GM12878 (cell line): ENCODE measurements at regions not wholly inside any gene's neighbourhood (a gene's known extent, or its start where the extent isn't known, plus 50 kb on each side); places are given as distances from the start of the nearest gene placed in this dataset.

Experiments used
- ATAC-seq: fragments of 200-7000 bp; cut with Tn5 transposase; 3 replicates; pipeline ENCODE4 v1.9.1; 2020; ENCODE audit warnings: mild to moderate bottlenecking, moderate library complexity
- BruUV-seq: library from RNA; stranded (reverse); fragments of 400-500 nt; replicated peaks from 2 replicates; lab custom pipeline; 2021; lab: Mats Ljungman, UMichigan
- CTCF ChIA-PET: fragments of 300-600 bp; sonication (Branson Sonifier 250); formaldehyde crosslinking; extraction: SDS; loops from one replicate; lab custom pipeline; 2021; ENCODE audit warnings: inconsistent platforms; lab: Yijun Ruan, JAX
- POLR2A ChIA-PET: fragments of 350-600 bp; formaldehyde crosslinking; extraction: SDS; loops from one replicate; lab custom pipeline; 2021; ENCODE audit warnings: inconsistent platforms; lab: Charles Lee
- RAD21 ChIA-PET: fragments of 300-600 bp; sonication (Branson Sonifier 250); formaldehyde crosslinking; loops from one replicate; lab custom pipeline; 2023; ENCODE audit warnings: antibody characterized with exemption; ENCODE audit not compliant: unreplicated experiment; lab: Charles Lee
- SMC1A ChIA-PET: fragments of 300-600 bp; sonication (Branson Sonifier 250); formaldehyde crosslinking; loops from one replicate; lab custom pipeline; 2023; ENCODE audit not compliant: unreplicated experiment, uncharacterized antibody; lab: Charles Lee
- DNase-seq: peaks from one replicate; pipeline ENCODE4 v3.0.0-alpha.2; 2011; ENCODE audit warnings: low read depth, low spot score
- FAIRE-seq: peaks from 3 replicates; lab custom pipeline; 2011; peaks lifted over from hg19 to GRCh38; lab: Jason Lieb, UNC
- H2AFZ ChIP-seq: 2 replicates; pipeline ENCODE4 v1.6.0; 2011; ENCODE audit warnings: low read depth, low read length, control low read depth; ENCODE audit not compliant: control insufficient read depth
- H3K27ac ChIP-seq: 2 replicates; pipeline ENCODE4 v1.5.1; 2011; ENCODE audit warnings: control low read depth; ENCODE audit not compliant: control insufficient read depth, insufficient read depth
- H3K27me3 ChIP-seq, 2 experiments: replicated peaks in 1 of 2; 2 replicates each; pipeline versions ENCODE4 v1.6.0 to v1.6.1; 2011; ENCODE audit warnings: low read length in 1 of 2; ENCODE audit not compliant: control insufficient read depth in 2 of 2, insufficient read depth in 2 of 2
- H3K36me3 ChIP-seq, 2 experiments: 2 replicates each; pipeline ENCODE4 v1.5.1; 2011; ENCODE audit warnings: low read length in 1 of 2; ENCODE audit not compliant: control insufficient read depth in 2 of 2, insufficient read depth in 2 of 2
- H3K4me1 ChIP-seq: 2 replicates; pipeline ENCODE4 v1.6.1; 2011; ENCODE audit warnings: mild to moderate bottlenecking, low read length, moderate library complexity, mixed read lengths; ENCODE audit not compliant: control insufficient read depth, insufficient read depth
- H3K4me2 ChIP-seq: 2 replicates; pipeline ENCODE4 v1.6.0; 2011; ENCODE audit warnings: control low read depth; ENCODE audit not compliant: control insufficient read depth, insufficient read depth
- H3K4me3 ChIP-seq: fragments of 200-600 bp; sonication (generic); 2 replicates; pipeline ENCODE4 v1.5.1; 2016
- H3K79me2 ChIP-seq: 2 replicates; pipeline ENCODE4 v1.6.0; 2011; ENCODE audit warnings: low read length; ENCODE audit not compliant: control insufficient read depth, insufficient read depth
- H3K9ac ChIP-seq: 2 replicates; pipeline ENCODE4 v1.8.0; 2011; ENCODE audit warnings: low read length, control low read depth, mixed read lengths; ENCODE audit not compliant: control insufficient read depth, insufficient read depth
- H3K9me3 ChIP-seq: replicated peaks from 3 replicates; pipeline ENCODE4 v1.5.1; 2011; ENCODE audit warnings: mild to moderate bottlenecking, low read length; ENCODE audit not compliant: control insufficient read depth, insufficient read depth
- H4K20me1 ChIP-seq: 2 replicates; pipeline ENCODE4 v1.6.0; 2011; ENCODE audit not compliant: control insufficient read depth, insufficient read depth
- BACH1 ChIP-seq: fragments of 450-650 bp; IDR thresholded peaks from 2 replicates; pipeline ENCODE4 v1.6.1; 2017; ENCODE audit warnings: mild to moderate bottlenecking, borderline replicate concordance
- CUX1 ChIP-seq: IDR thresholded peaks from 2 replicates; pipeline ENCODE4 v1.6.1; 2012; ENCODE audit warnings: improper control_type of control experiment, low read depth, low read length; ENCODE audit not compliant: insufficient replicate concordance
- NFIC ChIP-seq: IDR thresholded peaks from 2 replicates; pipeline ENCODE4 v1.6.1; 2012; ENCODE audit warnings: low read depth, mild to moderate bottlenecking, inconsistent platforms, low read length, moderate library complexity
- NR2C2 ChIP-seq: IDR thresholded peaks from 2 replicates; pipeline ENCODE4 v1.6.1; 2011; ENCODE audit warnings: borderline replicate concordance, low read depth; ENCODE audit not compliant: control insufficient read depth, insufficient read length
- NRF1 ChIP-seq: conservative IDR thresholded peaks from 2 replicates; pipeline ENCODE4 v1.6.1; 2011; ENCODE audit warnings: mild to moderate bottlenecking, low read depth, low read length, improper control_type of control experiment
- PRDM15 ChIP-seq: fragments of 450-650 bp; formaldehyde crosslinking; IDR thresholded peaks from 2 replicates; pipeline ENCODE4 v1.4.0; 2020; ENCODE audit warnings: mild to moderate bottlenecking, moderate library complexity
- SUZ12 ChIP-seq: fragments of 200-600 bp; sonication (generic); IDR thresholded peaks from one replicate; pipeline ENCODE4 v1.6.1; 2018; ENCODE audit warnings: antibody characterized with exemption, mild to moderate bottlenecking; ENCODE audit not compliant: unreplicated experiment
- WRNIP1 ChIP-seq: IDR thresholded peaks from 2 replicates; pipeline ENCODE4 v1.6.1; 2011; ENCODE audit warnings: low read depth, low read length, improper control_type of control experiment, borderline replicate concordance
- WGBS: methylation state at CpG from one replicate; pipeline ENCODE4 v1.1.6; 2016; ENCODE audit warnings: low lambda C conversion rate; ENCODE audit not compliant: insufficient replicate concordance, insufficient coverage; ENCODE audit errors: missing lambda C conversion rate; 5-methylcytosine and 5-hydroxymethylcytosine counted together
- in situ Hi-C: fragments of 300-500 bp; cut with MboI; formaldehyde crosslinking; loops from 9 replicates; pipeline ENCODE4 v1.14.3; 2018; ENCODE audit warnings: mixed read lengths
- intact Hi-C: fragments of 100-400 bp; cut with micrococcal nuclease; formaldehyde crosslinking; loops from one replicate; pipeline ENCODE4 v1.14.2; 2022; ENCODE audit not compliant: unreplicated experiment

GRCh38 chr5:120134944-120135343, 329.2 kb upstream of the PRR16 start:
- ChIA-PET CTCF (interaction anchor here (0.7 kb wide), 1 partner anchor 121 kb away, joined by 3 read pairs; no protein-coding TSS in a partner anchor), SMC1A (no interaction called here), RAD21 (no interaction called here), POLR2A (no interaction called here)
- H3K27me3 ChIP-seq, result no peaks in the 10 kb centered on the region
- no peak overlapping the region for H3K9ac ChIP-seq
- intact Hi-C loops (no loop called here), in situ Hi-C loops (no loop called here)
- DNase-seq (no peak), ATAC-seq (no peak), FAIRE-seq (no peak)
- no peak overlapping the region for H3K4me3 ChIP-seq
- no peak overlapping the region for H3K27ac ChIP-seq
- H3K4me2 ChIP-seq, result no peak overlapping the region
- H3K4me1 ChIP-seq, result no peaks in the 10 kb centered on the region
- H3K9me3 ChIP-seq, result no peaks in the 10 kb centered on the region
- H3K36me3 ChIP-seq, result no peaks in the 10 kb centered on the region
- no peak for TF ChIP-seq BACH1
- TF ChIP-seq WRNIP1, result no peak
- no peak for TF ChIP-seq NR2C2
- TF ChIP-seq NRF1, result no peak
- H4K20me1 ChIP-seq, result no peaks in the 10 kb centered on the region
- no TSS peak for BruUV-seq
- no peak overlapping the region for H2AFZ ChIP-seq
- H3K79me2 ChIP-seq, result no peaks in the 10 kb centered on the region

- CTCF ChIA-PET, result no interaction called here
- Histone ChIP-seq H3K9me3 (no peaks in the 10 kb centered on the region), H3K27me3 (no peaks in the 10 kb centered on the region), H4K20me1 (no peaks in the 10 kb centered on the region), H3K4me3 (no peak overlapping the region), H3K9ac (no peak overlapping the region), H3K4me2 (no peak overlapping the region), H3K79me2 (no peaks in the 10 kb centered on the region), H2AFZ (no peak overlapping the region), H3K27ac (no peak overlapping the region), H3K4me1 (no peaks in the 10 kb centered on the region), H3K36me3 (no peaks in the 10 kb centered on the region)
- BruUV-seq, result no TSS peak
- ATAC-seq (peak; percentile 27; the same call in 2 of the 3 replicates), DNase-seq (no peak), FAIRE-seq (no peak)
- SMC1A ChIA-PET, result interaction anchor here (1.4 kb wide), 1 partner anchor 52 kb away, joined by 3 read pairs; no protein-coding TSS in a partner anchor
- POLR2A ChIA-PET, result no interaction called here
- in situ Hi-C loops (no loop called here), intact Hi-C loops (no loop called here)
- WGBS, result 4% methylated on average over 2 of the region's 2 CpGs
- RAD21 ChIA-PET, result no interaction called here
- TF ChIP-seq PRDM15 (CRISPR knock-in tag), result no peak
- no peak for TF ChIP-seq NFIC
- TF ChIP-seq CUX1, result no peak
- TF ChIP-seq SUZ12, result no peak
Observed at GRCh38 chr5:120137582-120137981, 326.5 kb upstream of the PRR16 start.
